Endodermal cell (in vitro differentiated cells): ENCODE measurements at regions not wholly inside any gene's neighbourhood (a gene's known extent, or its start where the extent isn't known, plus 50 kb on each side); places are given as distances from the start of the nearest gene placed in this dataset.

Experiments used
- DNase-seq: peaks from one replicate; pipeline ENCODE4 v3.0.0-alpha.2; 2017
- H3K27ac ChIP-seq: 2 replicates; pipeline ENCODE4 v1.5.1; 2013; ENCODE audit warnings: mild to moderate bottlenecking, low read depth, low read length, moderate library complexity
- H3K27me3 ChIP-seq: 2 replicates; pipeline ENCODE4 v1.6.1; 2013; ENCODE audit warnings: mild to moderate bottlenecking, low read length, moderate library complexity; ENCODE audit not compliant: insufficient read depth, control insufficient read depth, poor library complexity, severe bottlenecking
- H3K36me3 ChIP-seq: 2 replicates; pipeline ENCODE4 v1.7.0; 2013; ENCODE audit warnings: mild to moderate bottlenecking, low read length, moderate library complexity; ENCODE audit not compliant: control insufficient read depth, insufficient read depth
- H3K4me1 ChIP-seq: one replicate; pipeline ENCODE4 v1.7.0; 2013; ENCODE audit warnings: low read length; ENCODE audit not compliant: control insufficient read depth, insufficient read depth
- H3K4me3 ChIP-seq: 2 replicates; pipeline ENCODE4 v1.5.1; 2013; ENCODE audit warnings: mild to moderate bottlenecking, low read length, moderate library complexity
- H3K9ac ChIP-seq: 2 replicates; pipeline ENCODE4 v1.6.1; 2013; ENCODE audit warnings: mild to moderate bottlenecking, low read length, moderate library complexity; ENCODE audit not compliant: poor library complexity, severe bottlenecking; ENCODE audit errors: extremely low read depth
- H3K9me3 ChIP-seq: 2 replicates; pipeline ENCODE4 v1.6.1; 2013; ENCODE audit warnings: mild to moderate bottlenecking, low read length, moderate library complexity; ENCODE audit not compliant: control insufficient read depth
- H3K27ac Mint-ChIP-seq: 2 replicates; pipeline ENCODE4 v1.8.0; 2020; ENCODE audit warnings: mixed read lengths
- H3K27me3 Mint-ChIP-seq: 2 replicates; pipeline ENCODE4 v1.8.0; 2021; ENCODE audit warnings: mild to moderate bottlenecking, mixed read lengths; ENCODE audit not compliant: insufficient read depth
- H3K36me3 Mint-ChIP-seq: 2 replicates; pipeline ENCODE4 v1.8.0; 2020; ENCODE audit warnings: low read depth, mixed read lengths
- H3K4me1 Mint-ChIP-seq: 2 replicates; pipeline ENCODE4 v1.8.0; 2020; ENCODE audit warnings: mixed read lengths
- H3K4me3 Mint-ChIP-seq: 2 replicates; pipeline ENCODE4 v1.8.0; 2020; ENCODE audit warnings: mild to moderate bottlenecking, moderate library complexity, mixed read lengths
- H3K9me3 Mint-ChIP-seq: 2 replicates; pipeline ENCODE4 v1.8.0; 2020; ENCODE audit warnings: mild to moderate bottlenecking, mixed read lengths
- CTCF ChIP-seq: fragments of 200-600 bp; sonication (generic); conservative IDR thresholded peaks from 2 replicates; pipeline ENCODE4 v1.5.0; 2021; ENCODE audit warnings: antibody characterized with exemption, mild to moderate bottlenecking
- WGBS, 2 experiments: methylation state at CpG; one replicate each; pipeline versions ENCODE4 v1.1.5 to v1.1.7; 2013; ENCODE audit warnings: missing lambda C conversion rate in 2 of 2, mixed read lengths in 1 of 2; ENCODE audit not compliant: insufficient coverage in 1 of 2, insufficient read length in 1 of 2; 5-methylcytosine and 5-hydroxymethylcytosine counted together

DNA sequence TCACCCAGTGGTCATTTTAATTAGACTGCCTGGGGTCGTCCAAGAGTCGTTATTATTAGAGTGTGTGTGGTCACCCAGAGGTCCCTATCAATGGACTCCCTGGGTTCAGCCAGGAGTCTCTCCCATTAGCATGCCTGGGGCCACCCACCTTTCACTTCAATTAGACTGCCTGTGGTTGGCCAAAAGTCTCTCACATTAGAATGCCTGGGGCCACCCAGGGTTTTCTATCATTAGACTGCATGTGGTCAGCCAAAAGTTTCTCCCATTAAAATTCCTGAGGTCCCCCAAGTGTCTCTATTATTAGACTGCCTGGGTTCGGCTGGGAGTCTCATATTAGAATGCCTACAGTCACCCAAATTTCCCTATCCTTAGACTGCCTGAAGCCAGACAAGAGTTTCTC is 1472.6 kb downstream of the UQCRFS1 start:
- Mint-ChIP-seq H3K9me3 (no peaks in the 10 kb centered on the region), H3K27ac (no peak overlapping the region), H3K4me3 (no peak overlapping the region), H3K4me1 (no peaks in the 10 kb centered on the region), H3K36me3 (peaks cover 15% of the 10 kb centered on the region), H3K27me3 (no peaks in the 10 kb centered on the region)
- Histone ChIP-seq H3K9me3 (no peaks in the 10 kb centered on the region), H3K36me3 (no peaks in the 10 kb centered on the region), H3K27ac (no peak overlapping the region), H3K9ac (no peak overlapping the region), H3K4me1 (no peaks in the 10 kb centered on the region), H3K27me3 (no peaks in the 10 kb centered on the region), H3K4me3 (no peak overlapping the region)
- DNase-seq = peak; percentile 6
- WGBS, 2 experiments = 84 to 90% methylated on average over 2 to 3 of the region's 3 CpGs
- TF ChIP-seq CTCF = no peak

DNA sequence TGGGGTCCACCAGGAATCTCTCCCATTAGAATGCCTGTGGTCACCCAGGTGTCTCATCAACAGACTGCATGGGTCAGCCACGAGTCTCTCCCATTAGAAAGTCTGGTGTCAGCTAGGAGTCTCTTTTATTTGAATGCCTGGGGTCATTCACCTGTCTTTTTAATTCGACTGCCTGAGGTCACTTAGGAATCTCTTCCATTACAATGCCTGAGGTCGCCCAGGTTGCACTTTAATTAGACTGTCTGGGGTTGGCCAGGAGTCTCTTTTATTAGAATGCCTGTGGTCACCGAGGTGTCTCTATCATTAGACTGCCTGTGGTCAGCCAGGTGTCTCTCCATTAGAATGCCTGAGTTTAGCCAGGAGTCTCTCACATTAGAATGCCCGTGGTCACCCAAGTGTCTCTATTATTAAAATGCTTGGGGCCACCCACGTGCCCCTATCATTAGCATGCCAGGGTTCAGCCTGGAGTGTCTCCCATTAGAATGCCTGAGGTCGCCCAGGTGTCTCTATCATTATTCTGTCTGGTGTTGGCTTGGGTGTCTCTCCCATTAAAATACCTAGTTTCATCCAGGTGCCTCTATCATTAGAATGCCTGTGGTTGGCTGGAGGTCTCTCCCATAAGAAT is 1474.3 kb downstream of the UQCRFS1 start:
- no peak for TF ChIP-seq CTCF
- no peak overlapping the region for H3K4me3 ChIP-seq
- Mint-ChIP-seq H3K27ac (no peak overlapping the region), H3K27me3 (no peaks in the 10 kb centered on the region), H3K4me3 (no peak overlapping the region), H3K9me3 (no peaks in the 10 kb centered on the region), H3K36me3 (peaks cover 15% of the 10 kb centered on the region), H3K4me1 (no peaks in the 10 kb centered on the region)
- no peaks in the 10 kb centered on the region for H3K27me3 ChIP-seq
- 83 to 93% methylated on average over 7 of the region's 7 CpGs for WGBS, 2 experiments
- no peaks in the 10 kb centered on the region for H3K36me3 ChIP-seq
- H3K9ac ChIP-seq = no peak overlapping the region
- H3K9me3 ChIP-seq = no peaks in the 10 kb centered on the region
- no peak overlapping the region for H3K27ac ChIP-seq
- DNase-seq = no peak
- no peaks in the 10 kb centered on the region for H3K4me1 ChIP-seq

DNA sequence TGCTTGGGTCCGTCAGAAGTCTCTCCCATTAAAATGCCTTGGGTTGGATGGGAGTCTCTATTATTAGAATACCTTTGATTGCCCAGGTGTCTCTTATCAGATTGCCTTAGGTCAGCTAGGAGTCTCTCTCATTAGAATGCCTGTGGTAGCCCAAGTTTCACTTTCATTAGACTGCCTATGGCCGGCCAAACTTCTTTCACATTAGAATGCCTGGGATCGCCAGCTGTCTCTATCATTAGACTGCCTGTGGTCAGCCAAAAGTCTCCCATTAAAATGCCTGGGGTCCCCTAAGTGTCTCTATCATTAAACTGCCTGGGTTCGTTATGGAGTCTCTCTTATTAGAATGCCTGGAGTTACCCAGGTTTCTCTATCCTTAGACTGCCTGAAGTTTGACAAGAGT is 1476.7 kb downstream of the UQCRFS1 start:
- H3K9me3 ChIP-seq = peaks cover 20% of the 10 kb centered on the region
- H3K27me3 ChIP-seq = no peaks in the 10 kb centered on the region
- H3K36me3 Mint-ChIP-seq = peaks cover 16% of the 10 kb centered on the region
- WGBS, 2 experiments = 89 to 98% methylated on average over 4 of the region's 4 CpGs
- no peaks in the 10 kb centered on the region for H3K27me3 Mint-ChIP-seq
- TF ChIP-seq CTCF = no peak
- H3K4me3 Mint-ChIP-seq = no peak overlapping the region
- H3K9ac ChIP-seq = no peak overlapping the region
- no peak overlapping the region for H3K4me3 ChIP-seq
- no peak overlapping the region for H3K27ac Mint-ChIP-seq
- H3K4me1 ChIP-seq = no peaks in the 10 kb centered on the region
- no peaks in the 10 kb centered on the region for H3K4me1 Mint-ChIP-seq
- no peaks in the 10 kb centered on the region for H3K9me3 Mint-ChIP-seq
- DNase-seq = peak; percentile 16
- H3K27ac ChIP-seq = no peak overlapping the region
- H3K36me3 ChIP-seq = no peaks in the 10 kb centered on the region
